Skeletal muscle tissue (tissue), 3 donors: ENCODE measurements at regions not wholly inside any gene's neighbourhood (a gene's known extent, or its start where the extent isn't known, plus 50 kb on each side); places are given as distances from the start of the nearest gene placed in this dataset.

Experiments used
- H3K27ac ChIP-seq: one replicate; pipeline ENCODE4 v1.7.0; 2013; ENCODE audit warnings: mild to moderate bottlenecking, low read depth, low read length, inconsistent platforms
- H3K27me3 ChIP-seq, 3 donors: one replicate each; pipeline ENCODE4 v1.7.0; 2013; ENCODE audit warnings: low read length in 3 of 3; ENCODE audit not compliant: control insufficient read depth in 3 of 3, insufficient read depth in 3 of 3
- H3K36me3 ChIP-seq, 3 donors: one replicate each; pipeline ENCODE4 v1.7.0; 2013; ENCODE audit warnings: low read length in 3 of 3; ENCODE audit not compliant: control insufficient read depth in 3 of 3, insufficient read depth in 3 of 3
- H3K4me1 ChIP-seq, 3 donors: one replicate each; pipeline ENCODE4 v1.7.0; 2013; ENCODE audit warnings: low read length in 3 of 3, mild to moderate bottlenecking in 3 of 3; ENCODE audit not compliant: control insufficient read depth in 3 of 3, insufficient read depth in 3 of 3
- H3K4me3 ChIP-seq, 3 donors: one replicate each; pipeline ENCODE4 v1.7.0; 2013; ENCODE audit warnings: low read length in 3 of 3
- H3K9ac ChIP-seq, 3 donors: one replicate each; pipeline ENCODE4 v1.7.0; 2013; ENCODE audit warnings: low read length in 3 of 3, mild to moderate bottlenecking in 3 of 3, moderate library complexity in 2 of 3, low read depth in 1 of 3
- H3K9me3 ChIP-seq, 3 donors: one replicate each; pipeline ENCODE4 v1.7.0; 2013; ENCODE audit warnings: low read length in 3 of 3; ENCODE audit not compliant: control insufficient read depth in 3 of 3
- donor health status: Osteomylitis.

DNA sequence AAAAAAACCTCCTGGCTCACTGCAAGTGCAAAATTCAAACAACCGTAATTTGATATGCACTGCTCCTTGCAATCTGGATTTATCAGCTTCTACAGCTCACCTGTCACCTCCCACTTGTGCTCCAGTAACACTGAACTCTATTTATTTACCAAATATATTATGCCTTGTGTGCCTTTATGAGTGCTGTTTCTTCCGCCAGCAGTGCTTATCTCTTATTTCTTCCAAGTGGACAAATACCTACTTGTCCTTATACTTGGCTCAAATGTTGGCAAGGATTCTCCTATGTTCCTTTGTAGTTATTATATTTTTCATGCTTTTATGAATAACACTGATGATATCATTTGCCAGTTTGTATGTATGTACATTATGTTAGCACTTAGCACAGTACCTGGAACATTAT is 145.7 kb upstream of the ARRDC3 start:
- no peaks in the 10 kb centered on the region for H3K9me3 ChIP-seq
- no peak overlapping the region for H3K4me3 ChIP-seq
- H3K27me3 ChIP-seq = no peaks in the 10 kb centered on the region
- no peaks in the 10 kb centered on the region for H3K36me3 ChIP-seq
- no peak overlapping the region for H3K27ac ChIP-seq
- H3K9ac ChIP-seq = no peak overlapping the region
- no peaks in the 10 kb centered on the region for H3K4me1 ChIP-seq

DNA sequence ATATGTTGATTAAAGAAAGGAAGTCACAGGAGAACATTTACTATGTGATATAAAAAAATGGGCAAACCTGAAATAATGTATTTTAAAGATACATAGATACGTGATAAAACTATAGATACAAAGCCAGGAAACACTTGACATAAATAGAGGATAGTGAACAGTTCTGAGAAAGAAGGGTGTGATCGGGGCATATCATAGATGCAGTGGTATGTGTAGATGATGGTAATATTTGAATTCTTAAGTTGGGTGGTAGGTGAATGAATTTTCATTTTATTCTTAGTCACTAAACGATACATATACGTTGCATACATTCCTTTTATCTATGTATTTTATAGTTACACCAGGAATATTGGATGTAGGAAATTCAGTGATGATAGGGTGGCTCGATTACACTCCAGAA is 138.7 kb upstream of the ARRDC3 start:
- H3K4me3 ChIP-seq = no peak overlapping the region
- no peaks in the 10 kb centered on the region for H3K4me1 ChIP-seq
- H3K36me3 ChIP-seq = no peaks in the 10 kb centered on the region
- no peaks in the 10 kb centered on the region for H3K9me3 ChIP-seq
- H3K27me3 ChIP-seq = no peaks in the 10 kb centered on the region
- H3K27ac ChIP-seq = no peak overlapping the region
- H3K9ac ChIP-seq = no peak overlapping the region

DNA sequence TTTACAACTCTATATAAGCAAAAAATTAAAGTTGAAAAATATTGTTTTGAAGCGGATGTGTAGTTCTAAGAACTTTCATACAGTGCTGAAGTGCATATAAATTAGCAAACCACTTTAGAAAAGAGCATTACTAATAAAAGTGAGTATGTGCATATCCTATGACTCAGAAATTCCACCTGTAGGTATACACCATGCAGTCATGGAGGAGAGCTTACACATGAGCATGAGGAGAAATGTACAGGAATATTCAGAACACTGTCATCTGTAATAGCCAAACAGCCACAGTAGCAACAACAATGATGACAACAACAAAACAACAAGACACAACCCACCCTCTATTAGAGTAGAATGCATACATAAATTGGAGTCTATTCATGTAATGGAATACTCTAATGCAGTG is 138.2 kb upstream of the ARRDC3 start:
- Histone ChIP-seq H3K36me3 (no peaks in the 10 kb centered on the region), H3K4me1 (no peaks in the 10 kb centered on the region), H3K27ac (no peak overlapping the region), H3K4me3 (no peak overlapping the region), H3K27me3 (no peaks in the 10 kb centered on the region), H3K9ac (no peak overlapping the region), H3K9me3 (no peaks in the 10 kb centered on the region)

DNA sequence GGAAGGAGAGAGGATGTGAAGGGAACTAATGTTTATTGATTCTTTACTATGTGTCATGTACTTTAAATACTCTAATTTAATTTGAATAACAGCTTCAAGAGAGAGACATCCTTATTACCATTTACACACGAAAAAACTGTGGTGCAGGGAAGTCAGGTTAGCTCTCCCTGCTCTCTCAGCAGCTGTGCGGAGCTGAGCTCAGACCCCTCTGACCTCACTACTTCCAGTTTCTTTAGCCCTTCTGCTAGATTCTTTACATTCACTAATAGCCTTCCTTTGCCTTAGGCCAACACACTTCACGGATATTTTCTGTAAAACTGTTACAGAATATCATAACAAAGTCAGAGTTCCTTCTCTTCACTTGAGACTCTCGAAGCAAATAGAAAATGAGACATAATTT is 131.3 kb upstream of the ARRDC3 start:
- H3K36me3 ChIP-seq = no peaks in the 10 kb centered on the region
- H3K27me3 ChIP-seq = no peaks in the 10 kb centered on the region
- H3K4me3 ChIP-seq = no peak overlapping the region
- H3K9me3 ChIP-seq = no peaks in the 10 kb centered on the region
- H3K27ac ChIP-seq = no peak overlapping the region
- no peak overlapping the region for H3K9ac ChIP-seq
- H3K4me1 ChIP-seq = no peaks in the 10 kb centered on the region

DNA sequence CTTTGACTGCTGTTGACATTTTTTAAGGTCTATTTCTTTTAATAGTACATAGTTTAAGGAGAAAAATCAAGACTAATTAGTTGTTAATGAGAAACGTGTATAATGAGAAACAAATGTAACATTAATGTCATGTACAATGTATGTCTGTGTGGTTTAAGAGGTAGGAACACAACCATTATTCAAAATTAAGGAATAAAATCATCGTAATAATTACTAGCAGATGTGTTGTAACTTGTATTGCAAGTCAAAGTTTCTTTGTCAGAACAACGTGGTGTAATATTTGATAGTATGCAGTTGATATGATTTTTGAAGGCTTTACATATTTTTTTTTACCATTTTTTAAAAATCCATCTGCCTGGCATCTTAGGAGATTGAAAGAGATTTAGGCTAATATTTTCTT is 120.2 kb upstream of the ARRDC3 start:
- Histone ChIP-seq H3K4me3 (no peak overlapping the region), H3K4me1 (no peaks in the 10 kb centered on the region), H3K27ac (no peak overlapping the region), H3K36me3 (no peaks in the 10 kb centered on the region), H3K9ac (no peak overlapping the region), H3K9me3 (no peaks in the 10 kb centered on the region), H3K27me3 (no peaks in the 10 kb centered on the region)

DNA sequence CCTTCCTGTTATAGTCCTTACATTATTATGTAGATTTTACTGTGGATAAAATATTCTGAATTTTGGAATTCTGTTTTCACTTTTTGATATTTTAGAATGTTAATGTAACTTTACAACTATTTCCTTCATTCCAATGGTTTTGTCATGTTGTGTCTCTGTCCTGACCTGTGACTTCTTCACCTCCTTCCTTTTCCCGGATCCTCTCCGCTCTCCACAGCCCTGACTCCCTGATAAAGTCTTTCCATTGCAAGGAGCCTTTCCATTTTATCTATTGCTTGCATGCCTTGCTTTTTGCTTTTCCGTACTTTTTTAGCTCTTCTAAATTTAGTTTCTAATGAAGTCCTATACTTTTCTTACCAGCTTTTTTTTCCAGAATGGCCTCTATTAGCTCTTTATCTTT is 117.6 kb upstream of the ARRDC3 start:
- no peak overlapping the region for H3K4me3 ChIP-seq
- no peak overlapping the region for H3K27ac ChIP-seq
- H3K9me3 ChIP-seq = no peaks in the 10 kb centered on the region
- no peaks in the 10 kb centered on the region for H3K27me3 ChIP-seq
- no peaks in the 10 kb centered on the region for H3K36me3 ChIP-seq
- no peaks in the 10 kb centered on the region for H3K4me1 ChIP-seq
- H3K9ac ChIP-seq = no peak overlapping the region

DNA sequence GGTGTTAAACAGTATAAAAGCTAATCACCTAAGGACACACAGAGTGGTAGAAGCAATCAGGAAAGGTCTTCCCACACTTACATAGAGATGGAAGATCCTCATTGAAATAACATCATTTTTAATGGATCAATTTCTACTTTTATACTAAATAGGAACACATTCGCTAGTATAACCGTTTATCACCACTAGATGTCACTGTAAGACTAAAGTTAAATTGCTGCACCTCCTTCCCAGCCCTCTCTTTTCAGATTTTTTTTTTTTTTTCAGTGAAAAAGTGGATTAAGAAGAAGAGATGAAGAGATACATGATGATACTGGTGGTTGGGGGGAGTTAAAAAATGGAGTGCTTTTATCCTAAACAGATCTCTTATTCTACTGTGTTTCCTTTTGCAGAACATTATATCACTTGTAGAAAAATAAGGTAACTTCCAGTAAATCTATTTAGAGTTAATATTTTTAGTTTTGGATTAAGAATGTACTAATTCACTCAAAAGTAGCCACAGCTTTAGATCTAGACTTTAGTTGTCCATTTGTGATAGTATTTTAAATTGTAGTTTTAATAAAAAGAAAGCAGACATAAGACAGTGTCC is 116.9 kb upstream of the ARRDC3 start:
- H3K27me3 ChIP-seq = no peaks in the 10 kb centered on the region
- no peaks in the 10 kb centered on the region for H3K9me3 ChIP-seq
- H3K4me3 ChIP-seq = no peak overlapping the region
- H3K36me3 ChIP-seq = no peaks in the 10 kb centered on the region
- no peak overlapping the region for H3K9ac ChIP-seq
- H3K27ac ChIP-seq = no peak overlapping the region
- H3K4me1 ChIP-seq = no peaks in the 10 kb centered on the region

DNA sequence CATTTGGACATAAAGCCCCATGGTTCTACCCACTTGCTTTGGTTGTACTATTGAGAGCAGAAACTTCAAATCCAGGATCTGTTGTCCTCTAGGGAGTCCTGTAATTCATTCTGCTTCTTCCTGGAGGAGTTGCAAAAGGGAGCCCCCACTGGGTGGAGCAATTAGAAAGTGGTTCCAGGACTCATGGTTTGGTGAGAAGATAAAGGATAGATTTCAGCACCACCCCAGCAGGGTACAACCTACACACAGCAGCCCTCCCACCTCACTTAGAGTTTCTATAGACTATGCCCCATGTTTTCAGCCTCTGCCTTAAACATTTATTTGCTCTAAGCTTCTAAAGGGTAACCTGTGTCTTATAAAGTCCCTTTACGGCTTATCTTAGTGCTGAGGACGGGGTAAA is 112.6 kb upstream of the ARRDC3 start:
- no peaks in the 10 kb centered on the region for H3K9me3 ChIP-seq
- H3K27ac ChIP-seq = no peak overlapping the region
- H3K9ac ChIP-seq = no peak overlapping the region
- H3K27me3 ChIP-seq = no peaks in the 10 kb centered on the region
- no peaks in the 10 kb centered on the region for H3K36me3 ChIP-seq
- no peak overlapping the region for H3K4me3 ChIP-seq
- no peaks in the 10 kb centered on the region for H3K4me1 ChIP-seq

DNA sequence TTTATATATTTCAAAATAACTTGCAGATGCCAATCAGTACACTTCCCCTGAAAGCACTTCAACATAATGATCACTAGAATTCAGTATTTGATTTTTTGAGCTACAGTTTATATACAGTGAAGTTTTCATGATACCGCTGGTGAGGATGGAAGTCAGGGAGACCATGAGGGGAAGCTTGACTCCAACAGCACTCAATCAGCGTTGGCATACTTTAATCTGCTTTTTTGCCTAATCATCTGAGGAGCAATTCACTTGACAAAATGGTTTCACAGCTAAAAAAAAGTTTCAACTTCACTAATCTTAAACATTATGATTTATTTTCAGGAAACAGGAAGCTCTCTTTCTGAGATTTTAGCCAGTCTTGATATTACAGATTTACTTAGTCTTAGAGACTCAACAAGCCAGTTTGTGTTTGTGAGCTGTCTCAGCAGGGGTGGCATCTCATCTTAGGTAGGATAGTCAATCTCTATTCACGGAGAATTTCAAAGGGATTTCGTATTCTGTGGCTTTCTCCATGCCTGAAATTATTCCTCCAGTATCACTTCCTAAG is 111.4 kb upstream of the ARRDC3 start:
- Histone ChIP-seq H3K27ac (no peak overlapping the region), H3K9me3 (no peaks in the 10 kb centered on the region), H3K27me3 (no peaks in the 10 kb centered on the region), H3K4me3 (no peak overlapping the region), H3K9ac (no peak overlapping the region), H3K36me3 (no peaks in the 10 kb centered on the region), H3K4me1 (no peaks in the 10 kb centered on the region)

DNA sequence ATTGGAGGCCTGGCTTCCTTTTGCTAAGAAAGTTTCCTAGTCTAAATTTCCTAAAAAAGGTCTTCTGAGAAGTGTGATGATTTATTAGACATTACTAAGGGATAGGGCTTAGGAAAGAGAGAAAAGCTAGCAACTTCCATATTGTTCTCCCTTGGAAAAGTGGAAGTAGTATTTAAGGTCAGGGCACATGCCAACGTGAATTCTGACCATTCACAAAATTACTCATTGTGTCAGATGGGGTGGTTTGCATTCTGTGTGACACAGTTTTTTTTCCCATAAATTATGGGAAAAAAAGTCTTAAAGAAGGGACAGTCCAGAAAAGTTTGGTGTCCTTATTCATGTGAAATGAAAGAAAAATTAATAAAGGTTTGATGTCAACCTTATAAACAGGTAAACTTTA is 110.0 kb upstream of the ARRDC3 start:
- Histone ChIP-seq H3K9ac (no peak overlapping the region), H3K36me3 (no peaks in the 10 kb centered on the region), H3K27me3 (no peaks in the 10 kb centered on the region), H3K4me3 (no peak overlapping the region), H3K27ac (no peak overlapping the region), H3K4me1 (no peaks in the 10 kb centered on the region), H3K9me3 (no peaks in the 10 kb centered on the region)
